GM19023 (cell line): ENCODE measurements at regions not wholly inside any gene's neighbourhood (a gene's known extent, or its start where the extent isn't known, plus 50 kb on each side); places are given as distances from the start of the nearest gene placed in this dataset.
"Not testable (repeated sequence)": the region's sequence is repeated elsewhere in the genome, so short reads cannot be mapped to it uniquely, and the experiment has no call there.

ENCODE experiments used
- ATAC-seq: cut with Tn5 transposase; IDR thresholded peaks from one replicate; pipeline ENCODE4 v1.9.1; 2021; ENCODE audit warnings: mild to moderate bottlenecking, moderate library complexity; ENCODE audit not compliant: unreplicated experiment

GRCh38 chr13:64186503-64187250, 2771.0 kb upstream of the PCDH20 start:
- ATAC-seq: no peak

GRCh38 chr13:64186071-64186470, 2770.4 kb upstream of the PCDH20 start:
- no peak for ATAC-seq

GRCh38 chr13:64180756-64181155, 2765.1 kb upstream of the PCDH20 start:
- ATAC-seq: no peak

- no peak for ATAC-seq
These were observed 2750.2 kb upstream of the PCDH20 start for GRCh38 chr13:64165826-64166225.

GRCh38 chr13:64164435-64164834, 2748.8 kb upstream of the PCDH20 start:
- ATAC-seq: no peak

- no peak for ATAC-seq
These were observed 2744.8 kb upstream of the PCDH20 start for GRCh38 chr13:64160479-64160878.

GRCh38 chr13:64158908-64159307, 2743.3 kb upstream of the PCDH20 start:
- ATAC-seq: no peak

- ATAC-seq: no peak
These were observed 2738.9 kb upstream of the PCDH20 start for GRCh38 chr13:64154514-64154913.

GRCh38 chr13:64130600-64130999, 2715.0 kb upstream of the PCDH20 start:
- ATAC-seq: no peak

GRCh38 chr13:64130171-64130570, 2714.5 kb upstream of the PCDH20 start:
- ATAC-seq: no peak

- ATAC-seq: no peak
These were observed 2712.2 kb upstream of the PCDH20 start for GRCh38 chr13:64127856-64128255.

GRCh38 chr13:64127192-64127591, 2711.5 kb upstream of the PCDH20 start:
- no peak for ATAC-seq

GRCh38 chr13:64121023-64121709, 2705.5 kb upstream of the PCDH20 start:
- ATAC-seq: not testable (repeated sequence)

GRCh38 chr13:64099994-64100393, 2684.3 kb upstream of the PCDH20 start:
- ATAC-seq: no peak

- ATAC-seq: no peak
These were observed 2674.7 kb upstream of the PCDH20 start for GRCh38 chr13:64090311-64090710.

GRCh38 chr13:64088491-64088890, 2672.8 kb upstream of the PCDH20 start:
- ATAC-seq: no peak

- no peak for ATAC-seq
These were observed 2672.0 kb upstream of the PCDH20 start for GRCh38 chr13:64087624-64088023.

- ATAC-seq: no peak
These were observed 2668.2 kb upstream of the PCDH20 start for GRCh38 chr13:64083811-64084210.

GRCh38 chr13:64083396-64083795, 2667.7 kb upstream of the PCDH20 start:
- ATAC-seq: no peak

- no peak for ATAC-seq
These were observed 2662.9 kb upstream of the PCDH20 start for GRCh38 chr13:64078480-64078936.

- no peak for ATAC-seq
These were observed 2662.4 kb upstream of the PCDH20 start for GRCh38 chr13:64078025-64078424.

- not testable (repeated sequence) for ATAC-seq
These were observed 2661.6 kb upstream of the PCDH20 start for GRCh38 chr13:64077132-64077835.
